Stimulated activated CD8-positive, alpha-beta memory T cell treated with anti-CD3 and anti-CD28 coated beads, Interleukin-7, amount 100 ng/mL, for 4 hours (primary cell): ENCODE measurements at regions not wholly inside any gene's neighbourhood (a gene's known extent, or its start where the extent isn't known, plus 50 kb on each side); places are given as distances from the start of the nearest gene placed in this dataset.
"Not testable (repeated sequence)": the region's sequence is repeated elsewhere in the genome, so short reads cannot be mapped to it uniquely, and the experiment has no call there.

ENCODE experiments used
- DNase-seq, 2 donors: peaks; one replicate each; pipeline ENCODE4 v3.0.0-alpha.2; 2020; ENCODE audit warnings: low read depth in 2 of 2

DNA sequence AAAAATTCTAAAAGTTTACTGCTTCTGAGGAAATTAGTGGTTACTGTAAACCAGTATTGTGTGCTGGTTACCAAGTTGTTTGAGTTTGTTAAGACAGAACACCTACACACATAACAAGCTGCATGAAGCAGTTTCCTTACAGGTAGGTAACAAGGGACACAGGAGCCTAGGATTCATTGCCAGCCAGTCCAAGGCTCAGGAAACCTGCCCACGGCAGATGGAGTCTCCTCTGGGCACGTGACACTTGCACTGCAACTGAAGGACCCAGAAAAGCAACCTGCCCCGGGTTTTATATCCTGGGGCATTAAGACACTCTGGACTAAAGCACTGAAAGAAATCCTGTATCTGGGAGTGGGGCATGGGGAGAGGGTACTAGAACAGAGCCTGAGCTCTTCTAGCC lies 639.3 kb downstream of the ADCYAP1 start:
- no peak for DNase-seq

DNA sequence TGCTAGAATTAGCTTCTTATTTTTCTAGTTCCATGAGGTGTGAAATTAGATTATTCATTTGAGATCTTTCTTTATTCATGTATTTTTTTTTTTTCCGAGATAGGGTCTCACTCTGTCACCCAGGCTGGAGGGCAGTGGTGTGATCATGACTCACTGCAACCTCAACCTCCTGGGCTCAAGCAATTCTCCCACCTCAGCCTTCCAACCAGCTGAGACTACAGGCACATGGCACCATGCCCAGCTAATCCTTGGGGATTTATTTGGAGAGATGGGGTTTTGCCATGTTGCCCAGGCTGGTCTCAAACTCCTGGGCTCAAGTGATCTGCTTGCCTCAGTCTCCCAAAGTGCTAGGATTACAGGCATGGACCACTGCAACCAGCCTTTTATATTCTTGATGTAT lies 653.0 kb downstream of the ADCYAP1 start:
- not testable (repeated sequence) for DNase-seq

DNA sequence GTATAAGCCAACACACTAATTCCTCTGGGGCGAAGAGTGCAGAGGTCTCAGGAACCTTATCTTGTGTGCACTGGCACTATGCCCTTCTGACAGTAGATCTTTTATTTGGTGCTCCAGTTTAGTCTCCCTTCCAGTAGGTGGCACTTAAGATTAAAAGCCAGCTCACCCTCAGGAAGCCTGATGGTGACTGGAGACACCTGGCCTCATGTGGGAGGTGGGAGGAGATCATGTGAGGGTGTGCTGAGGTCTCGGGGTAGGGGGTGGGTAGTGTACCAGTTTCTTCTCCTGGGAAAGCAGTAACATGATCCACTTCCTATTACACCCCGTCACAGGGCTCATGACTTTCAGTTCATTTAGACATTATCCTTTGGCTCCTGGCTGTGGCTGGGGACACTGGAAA lies 654.9 kb downstream of the ADCYAP1 start:
- no peak for DNase-seq

DNA sequence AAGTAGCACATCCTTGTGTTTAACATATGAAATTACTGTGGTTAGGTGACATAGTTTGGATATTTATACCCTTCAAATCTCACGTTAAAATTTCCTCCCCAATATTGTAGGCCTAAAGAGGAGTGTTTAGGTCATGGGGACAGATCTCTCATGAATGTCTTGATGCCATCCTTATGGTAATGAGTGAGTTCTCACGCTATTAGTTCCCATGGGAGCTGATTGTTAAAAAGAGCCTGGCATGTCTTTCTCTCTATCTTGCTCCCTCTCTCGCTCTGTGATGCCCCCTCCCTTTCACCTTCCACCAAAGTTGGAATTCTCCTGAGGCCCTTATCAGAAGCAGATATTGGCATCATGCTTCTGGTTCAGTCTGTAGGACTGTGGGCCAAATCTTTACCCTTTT lies 660.1 kb downstream of the ADCYAP1 start:
- no peak for DNase-seq

- no peak for DNase-seq
Observed at GRCh38 chr18:1571206-1571605, 666.5 kb downstream of the ADCYAP1 start.

- no peak for DNase-seq
Observed at GRCh38 chr18:1573732-1574131, 669.1 kb downstream of the ADCYAP1 start.

DNA sequence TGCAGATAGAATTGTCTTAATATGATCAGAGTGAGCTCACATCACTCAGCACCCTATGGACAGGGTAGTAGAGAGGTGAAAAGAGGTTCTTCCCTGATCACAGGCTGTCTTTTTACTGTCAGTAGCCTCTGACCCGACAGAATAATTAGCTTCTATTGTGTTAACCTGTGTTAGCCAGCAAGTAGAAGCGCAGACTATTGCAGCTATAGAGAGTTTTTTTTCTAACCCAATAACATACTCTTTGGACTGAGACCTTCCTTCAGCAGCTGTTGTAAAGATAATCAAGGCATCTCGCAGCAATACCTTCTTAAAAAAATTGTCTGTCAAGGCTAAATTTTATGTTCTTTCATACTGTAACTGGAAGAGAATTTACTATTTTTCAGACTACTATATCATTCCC lies 670.4 kb downstream of the ADCYAP1 start:
- DNase-seq = no peak

GRCh38 chr18:1578505-1578904 lies 673.8 kb downstream of the ADCYAP1 start:
- no peak for DNase-seq

GRCh38 chr18:1581581-1581980 lies 676.9 kb downstream of the ADCYAP1 start:
- DNase-seq = no peak

GRCh38 chr18:1585881-1586488 lies 681.3 kb downstream of the ADCYAP1 start:
- no peak for DNase-seq

DNA sequence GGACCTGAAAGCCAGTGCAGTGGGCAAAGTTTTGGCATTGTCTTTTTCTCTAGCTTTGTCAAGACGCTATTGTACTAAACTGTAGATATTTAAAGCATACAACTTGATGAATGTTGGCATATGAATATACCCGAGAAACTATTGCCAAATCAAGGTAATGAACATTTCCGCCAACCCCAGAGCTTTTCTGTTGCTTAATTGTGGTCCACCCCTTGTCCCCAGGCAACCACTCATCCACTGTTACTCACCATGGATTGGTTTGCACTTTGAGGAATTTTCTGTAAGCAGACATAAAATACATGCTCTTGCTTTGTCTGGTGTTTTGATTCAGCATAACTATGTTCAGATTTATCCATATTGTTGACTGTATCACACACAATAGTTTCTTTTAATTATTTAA lies 688.4 kb downstream of the ADCYAP1 start:
- DNase-seq = no peak

GRCh38 chr18:1595195-1595594 lies 690.5 kb downstream of the ADCYAP1 start:
- no peak for DNase-seq

DNA sequence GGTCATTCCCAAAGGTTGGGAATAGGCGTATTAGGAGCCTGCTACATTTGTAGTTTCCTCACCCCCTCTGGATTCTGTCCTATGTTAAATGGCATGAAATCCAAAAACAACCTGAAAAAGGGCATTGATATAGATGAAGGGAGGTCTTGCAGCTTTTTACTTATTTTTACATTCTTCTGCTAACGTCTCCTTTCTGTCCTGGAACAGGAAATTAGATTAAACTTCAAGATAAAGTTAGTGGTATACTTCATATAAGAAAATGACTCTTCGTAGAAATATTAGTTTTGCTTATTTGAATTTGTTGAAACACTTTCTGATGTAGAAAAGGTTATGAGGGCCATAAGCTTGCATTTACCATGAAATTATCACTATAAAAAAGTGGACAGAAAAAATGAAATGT lies 694.5 kb downstream of the ADCYAP1 start:
- no peak for DNase-seq

GRCh38 chr18:1604751-1605150 lies 700.1 kb downstream of the ADCYAP1 start:
- no peak for DNase-seq

- no peak for DNase-seq
Observed at GRCh38 chr18:1618364-1618763, 713.7 kb downstream of the ADCYAP1 start.

DNA sequence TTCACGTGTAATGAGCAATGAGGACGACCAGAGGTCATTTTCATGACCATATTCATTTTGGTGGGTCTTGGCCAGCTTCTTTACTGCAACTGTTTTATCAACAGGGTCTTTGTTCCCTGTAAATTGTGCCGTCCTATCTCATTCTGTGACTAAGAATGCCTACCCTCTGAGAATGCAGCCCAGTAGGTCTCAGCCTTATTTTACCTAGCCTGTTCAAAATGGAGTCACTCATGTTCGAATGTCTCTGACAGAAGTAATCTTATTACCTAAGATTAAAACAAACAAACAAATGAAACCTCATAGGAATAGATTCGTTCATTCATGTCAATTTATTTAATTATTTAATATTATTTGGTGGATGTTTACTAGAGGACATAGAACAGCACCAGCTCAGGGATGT lies 714.8 kb downstream of the ADCYAP1 start:
- DNase-seq = no peak

DNA sequence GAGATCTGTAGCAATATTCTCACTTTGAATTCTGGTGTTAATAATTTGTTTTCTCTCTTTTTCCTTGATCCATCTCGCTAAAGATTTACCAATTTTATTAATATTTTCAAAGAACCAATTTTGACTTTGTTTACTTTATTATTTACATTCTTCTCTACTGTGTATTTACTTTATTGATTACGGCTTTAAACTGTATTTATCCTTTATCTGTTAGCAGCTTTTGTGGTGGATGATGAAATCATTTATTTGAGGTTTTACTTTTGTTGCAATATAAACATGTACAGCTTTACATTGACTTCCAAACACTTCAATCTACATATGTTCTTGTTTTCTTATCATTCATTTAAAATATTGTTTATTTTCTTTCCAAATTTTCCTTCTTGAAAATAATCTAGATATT lies 719.9 kb downstream of the ADCYAP1 start:
- no peak for DNase-seq

GRCh38 chr18:1627494-1627893 lies 722.8 kb downstream of the ADCYAP1 start:
- no peak for DNase-seq

GRCh38 chr18:1648712-1649111 lies 744.0 kb downstream of the ADCYAP1 start:
- DNase-seq = no peak

GRCh38 chr18:1652018-1652417 lies 747.3 kb downstream of the ADCYAP1 start:
- DNase-seq = no peak

GRCh38 chr18:1653873-1654272 lies 749.2 kb downstream of the ADCYAP1 start:
- no peak for DNase-seq

DNA sequence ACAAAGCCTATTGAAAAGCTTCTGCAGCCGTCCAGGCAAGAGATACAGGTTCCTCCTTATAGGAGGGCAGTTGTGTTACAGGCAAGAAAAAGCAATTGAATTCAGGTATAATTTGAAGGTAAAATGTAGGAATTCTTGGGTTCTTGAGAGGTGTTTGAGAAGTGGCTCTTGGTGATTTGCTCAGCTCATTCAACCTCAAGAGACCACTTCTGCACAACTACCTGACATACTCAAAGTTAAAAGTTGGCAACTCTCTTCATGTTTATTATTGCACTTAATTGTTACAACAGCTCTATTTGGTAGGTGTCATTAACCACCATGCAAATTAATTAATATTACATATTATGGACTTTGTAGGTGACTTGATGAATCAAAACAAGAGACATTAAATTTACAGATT lies 753.2 kb downstream of the ADCYAP1 start:
- no peak for DNase-seq

- no peak for DNase-seq
Observed at GRCh38 chr18:1658908-1659566, 754.4 kb downstream of the ADCYAP1 start.
